GM23338 (cell line): ENCODE measurements at regions not wholly inside any gene's neighbourhood (a gene's known extent, or its start where the extent isn't known, plus 50 kb on each side); places are given as distances from the start of the nearest gene placed in this dataset.
A peak's percentile ranks its signal among the peaks of the same experiment; 100 is the strongest.

ENCODE experiments used
- ATAC-seq: fragments of 200-7000 bp; cut with Tn5 transposase; 3 replicates; pipeline ENCODE4 v1.9.1; 2020
- DNase-seq: peaks from one replicate; pipeline ENCODE4 v3.0.0-alpha.2; 2015; ENCODE audit warnings: low spot score
- H2AFZ ChIP-seq: fragments of 200-600 bp; sonication (generic); 2 replicates; pipeline ENCODE4 v1.8.0; 2016; ENCODE audit warnings: antibody characterized with exemption, mild to moderate bottlenecking, moderate library complexity
- H3F3A ChIP-seq: fragments of 200-600 bp; sonication (generic); replicated peaks from 2 replicates; pipeline ENCODE4 v1.8.0; 2017; ENCODE audit warnings: antibody characterized with exemption, mixed run types, low read depth
- H3K27ac ChIP-seq: fragments of 200-600 bp; sonication (generic); 2 replicates; pipeline ENCODE4 v1.6.1; 2016; ENCODE audit warnings: low read depth
- H3K27me3 ChIP-seq: fragments of 200-600 bp; sonication (generic); 2 replicates; pipeline ENCODE4 v1.8.0; 2016; ENCODE audit warnings: mild to moderate bottlenecking, mixed run types, moderate library complexity; ENCODE audit not compliant: insufficient read depth
- H3K36me3 ChIP-seq: fragments of 200-600 bp; sonication (generic); 2 replicates; pipeline ENCODE4 v1.8.0; 2016; ENCODE audit warnings: mild to moderate bottlenecking; ENCODE audit not compliant: insufficient read depth
- H3K4me1 ChIP-seq: fragments of 200-600 bp; sonication (generic); 2 replicates; pipeline ENCODE4 v1.8.0; 2016; ENCODE audit warnings: mild to moderate bottlenecking, moderate library complexity; ENCODE audit not compliant: insufficient read depth
- H3K4me2 ChIP-seq: fragments of 200-600 bp; sonication (generic); 2 replicates; pipeline ENCODE4 v1.7.1; 2017; ENCODE audit warnings: mixed run types
- H3K4me3 ChIP-seq: fragments of 200-600 bp; sonication (generic); 2 replicates; pipeline ENCODE4 v1.6.1; 2016; ENCODE audit warnings: mixed run types
- H3K79me2 ChIP-seq: fragments of 200-600 bp; sonication (generic); replicated peaks from 2 replicates; pipeline ENCODE4 v1.8.0; 2017; ENCODE audit warnings: mild to moderate bottlenecking; ENCODE audit not compliant: insufficient read depth
- H3K9me2 ChIP-seq: fragments of 200-600 bp; sonication (generic); 2 replicates; pipeline ENCODE4 v1.8.0; 2017; ENCODE audit not compliant: insufficient read depth
- H4K20me1 ChIP-seq: fragments of 200-600 bp; sonication (generic); replicated peaks from 2 replicates; pipeline ENCODE4 v1.8.0; 2017; ENCODE audit warnings: mild to moderate bottlenecking; ENCODE audit not compliant: insufficient read depth
- H3K27ac Mint-ChIP-seq: 2 replicates; pipeline ENCODE4 v1.8.0; 2020; ENCODE audit warnings: inconsistent platforms, mild to moderate bottlenecking, moderate library complexity, mixed read lengths
- H3K27me3 Mint-ChIP-seq: 3 replicates; pipeline ENCODE4 v1.8.0; 2022; ENCODE audit warnings: low read depth, mild to moderate bottlenecking, moderate library complexity, mixed read lengths, inconsistent platforms; ENCODE audit not compliant: insufficient read depth, poor library complexity
- H3K36me3 Mint-ChIP-seq: 3 replicates; pipeline ENCODE4 v1.8.0; 2021; ENCODE audit warnings: low read depth, mild to moderate bottlenecking, inconsistent platforms, moderate library complexity, mixed read lengths
- H3K4me1 Mint-ChIP-seq: 3 replicates; pipeline ENCODE4 v1.8.0; 2020; ENCODE audit warnings: mild to moderate bottlenecking, inconsistent platforms, mixed read lengths
- H3K4me3 Mint-ChIP-seq: 3 replicates; pipeline ENCODE4 v1.8.0; 2021; ENCODE audit warnings: moderate library complexity, mild to moderate bottlenecking, inconsistent platforms, mixed read lengths
- H3K9me3 Mint-ChIP-seq: 3 replicates; pipeline ENCODE4 v1.8.0; 2020; ENCODE audit warnings: moderate library complexity, mild to moderate bottlenecking, inconsistent platforms, mixed read lengths
- CREB1 ChIP-seq: fragments of 250-450 bp; sonication (Bioruptor Pico); IDR thresholded peaks from 2 replicates; pipeline ENCODE4 v1.5.0; 2020; ENCODE audit warnings: low read depth, mild to moderate bottlenecking, moderate library complexity
- POLR2AphosphoS5 ChIP-seq: IDR thresholded peaks from 2 replicates; pipeline ENCODE4 v1.6.1; 2016; ENCODE audit warnings: antibody characterized with exemption, low read depth
- STAT1 ChIP-seq: IDR thresholded peaks from one replicate; pipeline ENCODE4 v1.6.1; 2016; ENCODE audit warnings: antibody characterized with exemption; ENCODE audit not compliant: unreplicated experiment
- ZNF331 ChIP-seq: fragments of 250-450 bp; sonication (Bioruptor Pico); IDR thresholded peaks from 2 replicates; pipeline ENCODE4 v1.5.0; 2020; ENCODE audit warnings: low read depth, mild to moderate bottlenecking, moderate library complexity
- TF ChIP-seq, protein P1 (sequence below): IDR thresholded peaks from one replicate; pipeline ENCODE4 v1.6.1; 2018; ENCODE audit warnings: antibody characterized with exemption; ENCODE audit not compliant: unreplicated experiment
- TF ChIP-seq, protein P2 (sequence below), 2 experiments: fragments of 200-600 bp in 1 of 2; sonication (generic) in 1 of 2; conservative IDR thresholded peaks; 2 replicates each; pipeline versions ENCODE4 v1.5.1 to v1.6.1; 2016 to 2017; ENCODE audit warnings: antibody characterized with exemption in 2 of 2, low read depth in 2 of 2, mild to moderate bottlenecking in 2 of 2, moderate library complexity in 1 of 2

DNA sequence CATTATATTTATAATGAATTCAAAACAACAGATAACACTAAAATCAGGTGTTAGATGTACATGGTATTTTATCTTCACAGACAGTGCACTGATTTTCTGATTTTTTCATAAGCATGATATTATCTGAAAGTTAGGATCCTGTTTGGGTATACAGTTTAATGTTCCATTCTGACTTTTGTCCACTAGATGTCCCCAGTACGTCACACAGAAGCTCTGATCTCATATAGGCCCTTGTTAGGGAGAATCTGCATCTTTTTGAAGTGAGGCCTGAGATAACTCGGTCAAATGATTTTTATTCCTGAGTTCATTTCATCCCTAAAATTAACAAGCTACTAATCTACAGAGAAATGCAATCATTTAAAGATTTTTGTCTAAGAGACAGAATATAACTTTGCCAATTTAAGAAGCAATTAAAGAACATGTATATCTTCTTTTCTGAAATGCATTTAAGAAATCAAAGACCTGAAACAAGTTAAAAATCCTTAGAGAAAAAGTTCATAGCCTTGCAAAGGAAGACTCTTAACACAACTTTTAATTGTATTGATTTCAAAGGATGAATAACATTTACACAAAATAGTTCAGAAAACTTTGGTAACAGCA, 72.0 kb upstream of the TES start:
- H3K27ac Mint-ChIP-seq, result no peak overlapping the region
- H2AFZ ChIP-seq, result no peak overlapping the region
- DNase-seq, result peak; percentile 77

DNA sequence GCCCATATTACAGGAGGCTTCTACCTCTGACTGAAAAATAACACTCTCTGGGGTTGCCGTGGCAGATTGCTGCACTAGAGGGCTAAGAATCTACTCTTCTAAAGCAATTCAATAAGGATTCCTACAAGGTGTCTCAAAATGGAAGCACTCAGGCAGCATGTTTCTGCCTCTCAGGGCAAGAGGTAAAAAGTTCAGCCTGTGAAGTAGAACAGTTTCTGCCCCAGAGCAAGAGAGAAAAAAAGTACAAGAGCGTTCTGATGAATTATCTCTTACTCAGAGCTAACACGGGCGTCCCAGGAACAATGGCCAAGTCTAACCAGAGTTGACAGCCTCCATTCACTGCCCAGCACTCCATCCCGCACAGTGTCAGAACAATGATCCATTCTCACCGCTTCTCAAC, 71.3 kb upstream of the TES start:
- peak; percentile 36; the same call in 2 of the 3 replicates for ATAC-seq
- no peak overlapping the region for H3K27ac ChIP-seq
- H3K27me3 ChIP-seq, result no peaks in the 10 kb centered on the region
- Mint-ChIP-seq H3K4me1 (no peaks in the 10 kb centered on the region), H3K36me3 (no peaks in the 10 kb centered on the region), H3K27me3 (no peaks in the 10 kb centered on the region), H3K9me3 (no peaks in the 10 kb centered on the region), H3K27ac (no peak overlapping the region), H3K4me3 (no peak overlapping the region)
- H4K20me1 ChIP-seq, result no peaks in the 10 kb centered on the region
- no peaks in the 10 kb centered on the region for H3K9me2 ChIP-seq
- H2AFZ ChIP-seq, result no peak overlapping the region
- no peaks in the 10 kb centered on the region for H3K36me3 ChIP-seq
- H3K4me1 ChIP-seq, result no peaks in the 10 kb centered on the region
- no peak overlapping the region for H3K4me2 ChIP-seq
- no peak for DNase-seq
- H3F3A ChIP-seq, result no peaks in the 10 kb centered on the region
- no peak overlapping the region for H3K4me3 ChIP-seq
- no peaks in the 10 kb centered on the region for H3K79me2 ChIP-seq
- TF ChIP-seq, protein P1, sequence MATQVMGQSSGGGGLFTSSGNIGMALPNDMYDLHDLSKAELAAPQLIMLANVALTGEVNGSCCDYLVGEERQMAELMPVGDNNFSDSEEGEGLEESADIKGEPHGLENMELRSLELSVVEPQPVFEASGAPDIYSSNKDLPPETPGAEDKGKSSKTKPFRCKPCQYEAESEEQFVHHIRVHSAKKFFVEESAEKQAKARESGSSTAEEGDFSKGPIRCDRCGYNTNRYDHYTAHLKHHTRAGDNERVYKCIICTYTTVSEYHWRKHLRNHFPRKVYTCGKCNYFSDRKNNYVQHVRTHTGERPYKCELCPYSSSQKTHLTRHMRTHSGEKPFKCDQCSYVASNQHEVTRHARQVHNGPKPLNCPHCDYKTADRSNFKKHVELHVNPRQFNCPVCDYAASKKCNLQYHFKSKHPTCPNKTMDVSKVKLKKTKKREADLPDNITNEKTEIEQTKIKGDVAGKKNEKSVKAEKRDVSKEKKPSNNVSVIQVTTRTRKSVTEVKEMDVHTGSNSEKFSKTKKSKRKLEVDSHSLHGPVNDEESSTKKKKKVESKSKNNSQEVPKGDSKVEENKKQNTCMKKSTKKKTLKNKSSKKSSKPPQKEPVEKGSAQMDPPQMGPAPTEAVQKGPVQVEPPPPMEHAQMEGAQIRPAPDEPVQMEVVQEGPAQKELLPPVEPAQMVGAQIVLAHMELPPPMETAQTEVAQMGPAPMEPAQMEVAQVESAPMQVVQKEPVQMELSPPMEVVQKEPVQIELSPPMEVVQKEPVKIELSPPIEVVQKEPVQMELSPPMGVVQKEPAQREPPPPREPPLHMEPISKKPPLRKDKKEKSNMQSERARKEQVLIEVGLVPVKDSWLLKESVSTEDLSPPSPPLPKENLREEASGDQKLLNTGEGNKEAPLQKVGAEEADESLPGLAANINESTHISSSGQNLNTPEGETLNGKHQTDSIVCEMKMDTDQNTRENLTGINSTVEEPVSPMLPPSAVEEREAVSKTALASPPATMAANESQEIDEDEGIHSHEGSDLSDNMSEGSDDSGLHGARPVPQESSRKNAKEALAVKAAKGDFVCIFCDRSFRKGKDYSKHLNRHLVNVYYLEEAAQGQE, result no peak
- no peak for TF ChIP-seq POLR2AphosphoS5
- TF ChIP-seq STAT1, result no peak
- TF ChIP-seq, protein P2, sequence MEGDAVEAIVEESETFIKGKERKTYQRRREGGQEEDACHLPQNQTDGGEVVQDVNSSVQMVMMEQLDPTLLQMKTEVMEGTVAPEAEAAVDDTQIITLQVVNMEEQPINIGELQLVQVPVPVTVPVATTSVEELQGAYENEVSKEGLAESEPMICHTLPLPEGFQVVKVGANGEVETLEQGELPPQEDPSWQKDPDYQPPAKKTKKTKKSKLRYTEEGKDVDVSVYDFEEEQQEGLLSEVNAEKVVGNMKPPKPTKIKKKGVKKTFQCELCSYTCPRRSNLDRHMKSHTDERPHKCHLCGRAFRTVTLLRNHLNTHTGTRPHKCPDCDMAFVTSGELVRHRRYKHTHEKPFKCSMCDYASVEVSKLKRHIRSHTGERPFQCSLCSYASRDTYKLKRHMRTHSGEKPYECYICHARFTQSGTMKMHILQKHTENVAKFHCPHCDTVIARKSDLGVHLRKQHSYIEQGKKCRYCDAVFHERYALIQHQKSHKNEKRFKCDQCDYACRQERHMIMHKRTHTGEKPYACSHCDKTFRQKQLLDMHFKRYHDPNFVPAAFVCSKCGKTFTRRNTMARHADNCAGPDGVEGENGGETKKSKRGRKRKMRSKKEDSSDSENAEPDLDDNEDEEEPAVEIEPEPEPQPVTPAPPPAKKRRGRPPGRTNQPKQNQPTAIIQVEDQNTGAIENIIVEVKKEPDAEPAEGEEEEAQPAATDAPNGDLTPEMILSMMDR (conservative IDR thresholded peaks at IDR 0.05; ENCODE audit: low read depth in 2 of 2), result no peak
- no peak for TF ChIP-seq ZNF331 (CRISPR knock-in tag)

More for the DNA sequence above, 72.0 kb upstream of the TES start:
- Mint-ChIP-seq H3K9me3 (no peaks in the 10 kb centered on the region), H3K36me3 (no peaks in the 10 kb centered on the region), H3K4me1 (no peaks in the 10 kb centered on the region), H3K4me3 (no peak overlapping the region), H3K27me3 (no peaks in the 10 kb centered on the region)
- Histone ChIP-seq H3K27ac (no peak overlapping the region), H3K4me1 (no peaks in the 10 kb centered on the region), H3K4me2 (no peak overlapping the region), H3F3A (no peaks in the 10 kb centered on the region), H3K4me3 (no peak overlapping the region), H3K36me3 (no peaks in the 10 kb centered on the region), H3K27me3 (no peaks in the 10 kb centered on the region), H3K79me2 (no peaks in the 10 kb centered on the region), H3K9me2 (no peaks in the 10 kb centered on the region), H4K20me1 (no peaks in the 10 kb centered on the region)
- ATAC-seq, result peak; percentile 85
- TF ChIP-seq CREB1 (CRISPR knock-in tag), result peak; percentile 44; the same call in 1 of the 2 replicates
- TF ChIP-seq, protein P2 (conservative IDR thresholded peaks at IDR 0.05; ENCODE audit: low read depth in 2 of 2), result peak; percentile 85 to 90
- no peak for TF ChIP-seq POLR2AphosphoS5
